ENCODE measurements at regions not wholly inside any gene's neighbourhood (a gene's known extent, or its start where the extent isn't known, plus 50 kb on each side); places are given as distances from the start of the nearest gene placed in this dataset.
"Not testable (repeated sequence)": the region's sequence is repeated elsewhere in the genome, so short reads cannot be mapped to it uniquely, and the experiment has no call there.

- FAIRE-seq; H3K4me2 ChIP-seq (ENCODE audit: insufficient read depth, low read length); H3K4me3 ChIP-seq (replicated peaks in 1 of 3; ENCODE audit: insufficient read depth in 1 of 3, low read depth in 1 of 3, low read length in 3 of 3); H3K9ac ChIP-seq (replicated peaks; ENCODE audit: extremely low read depth, insufficient read depth, low read length); H3K9me3 ChIP-seq (replicated peaks; ENCODE audit: control insufficient read depth, insufficient read depth, low read length); H2AFZ ChIP-seq (ENCODE audit: low read depth, low read length); BruUV-seq (replicated peaks); H3K27me3 ChIP-seq (ENCODE audit: control insufficient read depth in 2 of 2, insufficient read depth in 2 of 2, low read length in 2 of 2); POLR2A ChIA-PET; dilution Hi-C loops (cut with MboI; ENCODE audit: extremely low pct_ligation_motif_present, low sequenced_read_pairs); H3K79me2 ChIP-seq (ENCODE audit: control insufficient read depth, insufficient read depth, low read length); H3K27ac ChIP-seq (ENCODE audit: insufficient read depth, low read depth, low read length); intact Hi-C loops (cut with micrococcal nuclease); DNase-seq (ENCODE audit: low read depth, low spot score); H3K9me1 ChIP-seq (replicated peaks; ENCODE audit: control insufficient read depth, extremely low read depth, insufficient read depth, low read length); H3K36me3 ChIP-seq (ENCODE audit: control insufficient read depth in 2 of 2, extremely low read depth in 1 of 2, insufficient read depth in 2 of 2, low read length in 2 of 2); CTCF ChIA-PET; H4K20me1 ChIP-seq (replicated peaks; ENCODE audit: control insufficient read depth, extremely low read depth, insufficient read depth, low read length); H3K4me1 ChIP-seq (ENCODE audit: control insufficient read depth, extremely low read depth, insufficient read depth, low read length): not testable (repeated sequence)
Measured at GRCh38 chr1:146552414-146552813, 323.6 kb upstream of the NOTCH2NLA start.

- H4K20me1 ChIP-seq (replicated peaks; ENCODE audit: control insufficient read depth, extremely low read depth, insufficient read depth, low read length); BruUV-seq (replicated peaks); H3K27me3 ChIP-seq (ENCODE audit: control insufficient read depth in 2 of 2, insufficient read depth in 2 of 2, low read length in 2 of 2); intact Hi-C loops (cut with micrococcal nuclease); dilution Hi-C loops (cut with MboI; ENCODE audit: extremely low pct_ligation_motif_present, low sequenced_read_pairs); H3K4me3 ChIP-seq (replicated peaks in 1 of 3; ENCODE audit: insufficient read depth in 1 of 3, low read depth in 1 of 3, low read length in 3 of 3); H3K27ac ChIP-seq (ENCODE audit: insufficient read depth, low read depth, low read length); DNase-seq (ENCODE audit: low read depth, low spot score); POLR2A ChIA-PET; H3K9me1 ChIP-seq (replicated peaks; ENCODE audit: control insufficient read depth, extremely low read depth, insufficient read depth, low read length); H3K36me3 ChIP-seq (ENCODE audit: control insufficient read depth in 2 of 2, extremely low read depth in 1 of 2, insufficient read depth in 2 of 2, low read length in 2 of 2); H3K79me2 ChIP-seq (ENCODE audit: control insufficient read depth, insufficient read depth, low read length); H2AFZ ChIP-seq (ENCODE audit: low read depth, low read length); H3K4me2 ChIP-seq (ENCODE audit: insufficient read depth, low read length); H3K9ac ChIP-seq (replicated peaks; ENCODE audit: extremely low read depth, insufficient read depth, low read length); H3K9me3 ChIP-seq (replicated peaks; ENCODE audit: control insufficient read depth, insufficient read depth, low read length); CTCF ChIA-PET; FAIRE-seq; H3K4me1 ChIP-seq (ENCODE audit: control insufficient read depth, extremely low read depth, insufficient read depth, low read length): not testable (repeated sequence)
Measured at GRCh38 chr1:146548684-146549083, 319.9 kb upstream of the NOTCH2NLA start.

GRCh38 chr1:146546189-146546588, 317.4 kb upstream of the NOTCH2NLA start:
- H3K4me3 ChIP-seq (replicated peaks in 1 of 3; ENCODE audit: insufficient read depth in 1 of 3, low read depth in 1 of 3, low read length in 3 of 3); H3K4me1 ChIP-seq (ENCODE audit: control insufficient read depth, extremely low read depth, insufficient read depth, low read length); H3K9ac ChIP-seq (replicated peaks; ENCODE audit: extremely low read depth, insufficient read depth, low read length); H3K9me3 ChIP-seq (replicated peaks; ENCODE audit: control insufficient read depth, insufficient read depth, low read length); FAIRE-seq; dilution Hi-C loops (cut with MboI; ENCODE audit: extremely low pct_ligation_motif_present, low sequenced_read_pairs); H2AFZ ChIP-seq (ENCODE audit: low read depth, low read length); BruUV-seq (replicated peaks); H3K9me1 ChIP-seq (replicated peaks; ENCODE audit: control insufficient read depth, extremely low read depth, insufficient read depth, low read length); POLR2A ChIA-PET; intact Hi-C loops (cut with micrococcal nuclease); H3K27ac ChIP-seq (ENCODE audit: insufficient read depth, low read depth, low read length); H3K36me3 ChIP-seq (ENCODE audit: control insufficient read depth in 2 of 2, extremely low read depth in 1 of 2, insufficient read depth in 2 of 2, low read length in 2 of 2); DNase-seq (ENCODE audit: low read depth, low spot score); H4K20me1 ChIP-seq (replicated peaks; ENCODE audit: control insufficient read depth, extremely low read depth, insufficient read depth, low read length); H3K27me3 ChIP-seq (ENCODE audit: control insufficient read depth in 2 of 2, insufficient read depth in 2 of 2, low read length in 2 of 2); H3K4me2 ChIP-seq (ENCODE audit: insufficient read depth, low read length); CTCF ChIA-PET; H3K79me2 ChIP-seq (ENCODE audit: control insufficient read depth, insufficient read depth, low read length): not testable (repeated sequence)

- not testable (repeated sequence) for FAIRE-seq; H3K79me2 ChIP-seq (ENCODE audit: control insufficient read depth, insufficient read depth, low read length)
Measured at GRCh38 chr1:146537775-146538373, 309.1 kb upstream of the NOTCH2NLA start.

More at GRCh38 chr1:146537775-146538373, 309.1 kb upstream of the NOTCH2NLA start:
- H3K27me3 ChIP-seq (ENCODE audit: control insufficient read depth in 2 of 2, insufficient read depth in 2 of 2, low read length in 2 of 2); H3K27ac ChIP-seq (ENCODE audit: insufficient read depth, low read depth, low read length); H3K36me3 ChIP-seq (ENCODE audit: control insufficient read depth in 2 of 2, extremely low read depth in 1 of 2, insufficient read depth in 2 of 2, low read length in 2 of 2); BruUV-seq (replicated peaks); CTCF ChIA-PET; H3K9me1 ChIP-seq (replicated peaks; ENCODE audit: control insufficient read depth, extremely low read depth, insufficient read depth, low read length); H3K9ac ChIP-seq (replicated peaks; ENCODE audit: extremely low read depth, insufficient read depth, low read length); H3K4me2 ChIP-seq (ENCODE audit: insufficient read depth, low read length); dilution Hi-C loops (cut with MboI; ENCODE audit: extremely low pct_ligation_motif_present, low sequenced_read_pairs); intact Hi-C loops (cut with micrococcal nuclease); H3K4me1 ChIP-seq (ENCODE audit: control insufficient read depth, extremely low read depth, insufficient read depth, low read length); H4K20me1 ChIP-seq (replicated peaks; ENCODE audit: control insufficient read depth, extremely low read depth, insufficient read depth, low read length); DNase-seq (ENCODE audit: low read depth, low spot score); H2AFZ ChIP-seq (ENCODE audit: low read depth, low read length); POLR2A ChIA-PET; H3K9me3 ChIP-seq (replicated peaks; ENCODE audit: control insufficient read depth, insufficient read depth, low read length); H3K4me3 ChIP-seq (replicated peaks in 1 of 3; ENCODE audit: insufficient read depth in 1 of 3, low read depth in 1 of 3, low read length in 3 of 3): not testable (repeated sequence)
